ENCODE measurements at regions not wholly inside any gene's neighbourhood (a gene's known extent, or its start where the extent isn't known, plus 50 kb on each side); places are given as distances from the start of the nearest gene placed in this dataset.

DNA sequence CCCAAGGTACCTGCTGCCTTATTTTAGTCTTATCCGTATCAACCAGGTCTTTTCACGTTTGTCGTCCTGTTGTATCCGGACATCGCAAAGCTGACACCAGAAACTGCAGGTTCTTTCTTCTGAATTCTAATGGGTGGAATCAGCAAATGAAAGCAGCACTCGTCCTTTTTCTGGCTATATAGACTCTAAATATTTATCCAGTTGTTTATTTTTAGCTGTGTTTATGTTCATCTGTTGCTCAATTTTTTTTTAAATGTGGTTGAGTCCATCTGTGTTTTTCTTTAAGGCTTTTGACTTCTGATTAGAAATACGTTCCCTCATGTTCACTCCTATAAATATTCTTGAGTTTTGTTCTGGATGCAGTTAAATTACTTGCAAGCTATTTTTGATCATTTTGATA lies 831.7 kb downstream of the MTRR start:
- TF ChIP-seq, protein P1, sequence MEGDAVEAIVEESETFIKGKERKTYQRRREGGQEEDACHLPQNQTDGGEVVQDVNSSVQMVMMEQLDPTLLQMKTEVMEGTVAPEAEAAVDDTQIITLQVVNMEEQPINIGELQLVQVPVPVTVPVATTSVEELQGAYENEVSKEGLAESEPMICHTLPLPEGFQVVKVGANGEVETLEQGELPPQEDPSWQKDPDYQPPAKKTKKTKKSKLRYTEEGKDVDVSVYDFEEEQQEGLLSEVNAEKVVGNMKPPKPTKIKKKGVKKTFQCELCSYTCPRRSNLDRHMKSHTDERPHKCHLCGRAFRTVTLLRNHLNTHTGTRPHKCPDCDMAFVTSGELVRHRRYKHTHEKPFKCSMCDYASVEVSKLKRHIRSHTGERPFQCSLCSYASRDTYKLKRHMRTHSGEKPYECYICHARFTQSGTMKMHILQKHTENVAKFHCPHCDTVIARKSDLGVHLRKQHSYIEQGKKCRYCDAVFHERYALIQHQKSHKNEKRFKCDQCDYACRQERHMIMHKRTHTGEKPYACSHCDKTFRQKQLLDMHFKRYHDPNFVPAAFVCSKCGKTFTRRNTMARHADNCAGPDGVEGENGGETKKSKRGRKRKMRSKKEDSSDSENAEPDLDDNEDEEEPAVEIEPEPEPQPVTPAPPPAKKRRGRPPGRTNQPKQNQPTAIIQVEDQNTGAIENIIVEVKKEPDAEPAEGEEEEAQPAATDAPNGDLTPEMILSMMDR (IDR thresholded peaks at IDR 0.05; ENCODE audit: low read depth, low read length), result no peak
- no peak for TF ChIP-seq EZH2phosphoT487 (IDR thresholded peaks at IDR 0.05; ENCODE audit: low read depth)
